NB4 (cell line): ENCODE measurements at regions not wholly inside any gene's neighbourhood (a gene's known extent, or its start where the extent isn't known, plus 50 kb on each side); places are given as distances from the start of the nearest gene placed in this dataset.
"Not testable (repeated sequence)": the region's sequence is repeated elsewhere in the genome, so short reads cannot be mapped to it uniquely, and the experiment has no call there.

Experiments used
- DNase-seq: peaks from one replicate; pipeline ENCODE4 v3.0.0; 2010; ENCODE audit warnings: low read depth
- H3K4me3 ChIP-seq: one replicate; pipeline ENCODE4 v1.5.1; 2011; ENCODE audit warnings: mild to moderate bottlenecking, low read depth, low read length, moderate library complexity
- MYC ChIP-seq: IDR thresholded peaks from 2 replicates; pipeline ENCODE4 v1.6.1; 2011; ENCODE audit warnings: low read depth, low read length
- POLR2A ChIP-seq: IDR thresholded peaks from 2 replicates; pipeline ENCODE4 v1.6.1; 2011; ENCODE audit warnings: mild to moderate bottlenecking; ENCODE audit not compliant: insufficient read length; ENCODE audit errors: extremely low read depth
- TF ChIP-seq, protein P1 (sequence below): IDR thresholded peaks from one replicate; pipeline ENCODE4 v1.5.1; 2012; ENCODE audit warnings: low read depth, low read length
- TF ChIP-seq, protein P2 (sequence below): IDR thresholded peaks from 2 replicates; pipeline ENCODE4 v1.6.1; 2011; ENCODE audit warnings: low read depth, low read length

DNA sequence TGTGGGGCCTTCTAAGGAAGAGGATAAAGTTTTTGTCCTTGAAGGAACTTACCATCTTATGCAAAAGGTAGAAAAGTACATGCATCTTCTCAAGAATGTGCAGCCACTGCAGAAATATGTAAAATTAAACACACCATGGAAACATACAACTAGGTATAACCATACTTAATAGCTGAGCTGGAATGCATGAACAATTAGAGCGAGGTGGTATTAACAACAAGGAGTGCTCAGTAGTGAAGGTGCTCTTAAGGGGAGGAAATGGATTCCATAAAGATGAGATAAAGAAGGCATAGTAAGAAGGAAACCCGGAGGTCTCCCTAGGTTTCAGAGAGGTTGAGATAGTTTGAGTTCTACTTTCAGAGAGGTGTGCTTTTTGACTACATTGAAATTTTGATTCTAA is 415.9 kb downstream of the NDFIP2 start:
- no peak overlapping the region for H3K4me3 ChIP-seq
- no peak for DNase-seq
- TF ChIP-seq, protein P1, sequence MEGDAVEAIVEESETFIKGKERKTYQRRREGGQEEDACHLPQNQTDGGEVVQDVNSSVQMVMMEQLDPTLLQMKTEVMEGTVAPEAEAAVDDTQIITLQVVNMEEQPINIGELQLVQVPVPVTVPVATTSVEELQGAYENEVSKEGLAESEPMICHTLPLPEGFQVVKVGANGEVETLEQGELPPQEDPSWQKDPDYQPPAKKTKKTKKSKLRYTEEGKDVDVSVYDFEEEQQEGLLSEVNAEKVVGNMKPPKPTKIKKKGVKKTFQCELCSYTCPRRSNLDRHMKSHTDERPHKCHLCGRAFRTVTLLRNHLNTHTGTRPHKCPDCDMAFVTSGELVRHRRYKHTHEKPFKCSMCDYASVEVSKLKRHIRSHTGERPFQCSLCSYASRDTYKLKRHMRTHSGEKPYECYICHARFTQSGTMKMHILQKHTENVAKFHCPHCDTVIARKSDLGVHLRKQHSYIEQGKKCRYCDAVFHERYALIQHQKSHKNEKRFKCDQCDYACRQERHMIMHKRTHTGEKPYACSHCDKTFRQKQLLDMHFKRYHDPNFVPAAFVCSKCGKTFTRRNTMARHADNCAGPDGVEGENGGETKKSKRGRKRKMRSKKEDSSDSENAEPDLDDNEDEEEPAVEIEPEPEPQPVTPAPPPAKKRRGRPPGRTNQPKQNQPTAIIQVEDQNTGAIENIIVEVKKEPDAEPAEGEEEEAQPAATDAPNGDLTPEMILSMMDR = no peak
- TF ChIP-seq POLR2A (no peak), MYC (no peak)
- TF ChIP-seq, protein P2, sequence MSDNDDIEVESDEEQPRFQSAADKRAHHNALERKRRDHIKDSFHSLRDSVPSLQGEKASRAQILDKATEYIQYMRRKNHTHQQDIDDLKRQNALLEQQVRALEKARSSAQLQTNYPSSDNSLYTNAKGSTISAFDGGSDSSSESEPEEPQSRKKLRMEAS = no peak

DNA sequence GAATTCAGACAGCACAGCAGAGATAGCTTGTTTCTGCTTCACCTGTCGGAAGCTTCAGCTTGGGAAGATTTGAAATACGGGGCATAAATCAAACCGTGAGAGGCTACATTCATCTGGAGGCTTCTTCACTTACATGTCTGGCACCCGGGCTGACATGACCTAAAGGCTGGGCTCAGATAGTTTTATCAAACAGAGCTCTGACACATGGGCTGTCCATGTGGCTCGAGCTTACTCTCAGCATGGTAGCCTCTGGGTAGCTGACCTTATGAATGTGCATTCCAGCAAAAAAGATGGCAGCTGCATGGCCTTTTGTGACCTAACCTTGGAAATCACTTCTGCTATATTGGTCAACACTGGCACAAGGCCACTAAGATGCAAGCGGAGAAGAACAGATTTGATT is 414.5 kb downstream of the NDFIP2 start:
- no peak overlapping the region for H3K4me3 ChIP-seq
- TF ChIP-seq POLR2A (no peak), MYC (no peak)
- TF ChIP-seq, protein P1 = no peak
- TF ChIP-seq, protein P2 = no peak
- no peak for DNase-seq

DNA sequence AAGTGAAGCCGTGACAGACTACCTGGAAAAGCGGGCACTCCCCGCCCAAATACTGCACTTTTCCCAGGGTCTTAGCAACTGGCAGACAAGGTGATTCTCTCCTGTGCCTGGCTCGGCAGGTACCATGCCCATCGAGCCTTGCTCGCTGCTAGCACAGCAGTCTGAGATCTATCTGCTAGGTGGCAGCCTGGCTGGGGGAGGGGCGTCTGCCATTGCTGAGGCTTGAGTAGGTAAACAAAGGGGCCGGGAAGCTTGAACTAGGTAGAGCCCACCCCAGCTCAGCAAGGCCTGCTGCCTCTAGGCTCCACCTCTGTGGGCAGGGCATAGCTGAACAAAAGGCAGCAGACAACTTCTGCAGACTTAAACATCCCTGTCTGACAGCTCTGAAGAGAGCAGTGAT is 406.3 kb downstream of the NDFIP2 start:
- H3K4me3 ChIP-seq, DNase-seq: not testable (repeated sequence)

DNA sequence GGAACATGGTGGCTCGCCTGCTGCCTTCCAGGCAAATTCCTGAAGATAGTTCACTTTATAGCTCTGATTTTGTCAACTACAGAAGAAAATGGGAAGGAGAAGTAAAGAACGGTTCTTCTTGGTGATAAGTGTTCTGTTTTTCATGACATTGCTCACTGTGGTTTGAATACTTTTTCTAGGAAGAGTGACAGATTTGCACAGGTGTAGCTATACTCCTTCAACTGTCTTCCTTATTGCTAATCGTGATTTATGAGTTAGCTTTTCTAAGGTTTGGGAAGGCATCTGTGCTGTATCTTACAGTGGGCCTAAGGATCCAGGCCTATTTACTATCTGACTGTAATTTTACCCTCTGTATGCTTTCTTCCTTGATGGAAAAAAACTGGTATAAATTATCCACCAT is 405.6 kb downstream of the NDFIP2 start:
- no peak for TF ChIP-seq POLR2A
- TF ChIP-seq, protein P1 = no peak
- TF ChIP-seq, protein P2 = no peak
- no peak for TF ChIP-seq MYC
- no peak overlapping the region for H3K4me3 ChIP-seq
- no peak for DNase-seq

DNA sequence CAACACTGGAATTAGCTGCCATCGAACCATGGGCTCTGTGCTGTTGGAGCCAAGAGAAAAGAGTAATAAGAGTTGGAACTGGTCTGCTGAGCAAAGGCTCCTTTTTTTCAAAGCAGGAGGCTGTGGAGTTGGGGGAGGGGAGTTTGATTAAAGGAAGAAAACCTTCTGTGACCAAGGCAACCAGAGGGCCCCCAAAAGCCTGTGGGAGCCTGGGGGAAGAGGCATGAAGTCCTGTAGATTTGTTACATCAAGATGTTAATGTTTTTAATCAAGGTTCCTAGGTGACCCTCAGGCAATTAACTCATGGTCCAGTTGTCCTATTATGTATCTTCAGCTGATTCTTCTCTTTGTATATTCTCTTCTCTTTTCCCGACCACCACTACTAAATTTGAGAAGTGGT is 403.9 kb downstream of the NDFIP2 start:
- H3K4me3 ChIP-seq = no peak overlapping the region
- DNase-seq = no peak
- no peak for TF ChIP-seq MYC
- TF ChIP-seq, protein P2 = no peak
- TF ChIP-seq, protein P1 = no peak
- no peak for TF ChIP-seq POLR2A

DNA sequence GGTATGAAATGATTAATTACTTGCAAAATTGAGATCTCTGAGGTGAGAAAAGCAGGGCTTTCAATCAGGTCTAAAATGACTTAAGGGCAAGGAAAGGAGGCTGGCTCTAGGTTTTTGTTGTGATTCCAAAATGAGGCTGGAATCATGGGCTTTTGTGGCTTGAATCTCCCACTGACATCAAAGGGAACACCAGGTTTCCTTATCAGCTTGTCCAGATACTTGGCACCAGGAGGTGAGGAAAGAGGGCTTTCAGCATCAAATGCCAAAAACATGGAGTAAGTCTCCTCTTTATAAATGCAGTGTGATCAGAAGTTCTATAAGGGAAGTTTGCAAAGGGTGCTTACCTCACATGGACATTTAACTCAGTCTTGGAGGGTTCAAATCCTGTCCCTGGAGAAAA is 402.3 kb downstream of the NDFIP2 start:
- no peak for TF ChIP-seq MYC
- TF ChIP-seq, protein P1 = no peak
- TF ChIP-seq POLR2A = no peak
- TF ChIP-seq, protein P2 = no peak
- no peak overlapping the region for H3K4me3 ChIP-seq
- DNase-seq = no peak

DNA sequence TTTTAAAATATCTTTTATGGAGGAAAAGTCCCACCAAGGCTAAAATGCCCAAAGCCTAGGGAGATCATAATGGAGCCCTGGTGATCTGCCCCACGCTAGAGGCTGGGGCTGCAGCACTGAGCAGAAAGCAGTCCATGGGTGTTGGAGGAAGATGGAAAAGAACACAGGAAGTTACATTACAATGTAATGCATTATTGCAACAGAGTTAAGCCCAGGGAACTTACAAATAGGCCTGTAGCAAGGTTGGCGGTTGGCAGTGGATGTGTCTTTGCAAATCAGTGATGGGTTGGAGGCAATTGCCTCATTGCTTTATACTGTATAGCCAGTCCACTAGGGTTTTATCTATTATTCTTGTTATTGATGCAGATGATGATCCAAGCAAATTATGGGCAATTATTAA is 399.9 kb downstream of the NDFIP2 start:
- DNase-seq = peak; percentile 73
- H3K4me3 ChIP-seq = no peak overlapping the region
- no peak for TF ChIP-seq POLR2A
- TF ChIP-seq, protein P2 = 0 out of 2 replicates have a peak, but pooled peaks have one; percentile 26
- TF ChIP-seq, protein P1 = no peak
- peak; percentile 37; the same call in 1 of the 2 replicates for TF ChIP-seq MYC
